ENCODE measurements at regions not wholly inside any gene's neighbourhood (a gene's known extent, or its start where the extent isn't known, plus 50 kb on each side); places are given as distances from the start of the nearest gene placed in this dataset.

DNA sequence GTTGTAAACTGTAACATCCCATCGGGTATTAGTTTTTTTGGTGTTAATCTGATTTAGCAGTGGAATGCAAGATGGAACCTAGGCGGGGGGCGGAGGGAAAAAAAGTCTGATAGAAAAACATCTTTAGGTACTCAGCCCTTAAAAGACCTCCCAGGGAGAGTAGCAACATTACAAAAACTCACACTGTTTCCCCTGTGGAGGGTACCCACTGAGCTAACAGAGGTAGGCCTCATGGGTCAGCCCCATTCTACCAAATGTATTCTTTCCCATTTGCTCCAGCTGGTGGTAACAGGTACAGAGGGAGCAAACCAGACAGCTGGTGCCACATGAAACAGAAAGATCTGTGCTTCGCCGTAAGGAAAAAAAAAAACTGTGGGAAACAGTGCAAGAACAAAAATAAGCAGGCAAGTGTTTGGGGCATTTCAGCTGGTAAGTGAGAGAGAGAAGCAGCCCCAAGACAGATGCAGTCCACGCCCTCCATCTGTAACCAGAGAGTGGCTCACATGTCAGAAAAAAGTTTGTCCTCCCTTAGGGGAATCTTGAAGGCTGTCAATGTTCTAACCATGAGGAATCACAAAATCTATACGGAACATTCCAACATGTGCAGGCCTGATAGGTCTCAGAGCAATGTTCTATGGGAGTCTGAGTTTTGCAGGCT lies 65.3 kb downstream of the HOXA1 start:
- TF ChIP-seq, protein P1, sequence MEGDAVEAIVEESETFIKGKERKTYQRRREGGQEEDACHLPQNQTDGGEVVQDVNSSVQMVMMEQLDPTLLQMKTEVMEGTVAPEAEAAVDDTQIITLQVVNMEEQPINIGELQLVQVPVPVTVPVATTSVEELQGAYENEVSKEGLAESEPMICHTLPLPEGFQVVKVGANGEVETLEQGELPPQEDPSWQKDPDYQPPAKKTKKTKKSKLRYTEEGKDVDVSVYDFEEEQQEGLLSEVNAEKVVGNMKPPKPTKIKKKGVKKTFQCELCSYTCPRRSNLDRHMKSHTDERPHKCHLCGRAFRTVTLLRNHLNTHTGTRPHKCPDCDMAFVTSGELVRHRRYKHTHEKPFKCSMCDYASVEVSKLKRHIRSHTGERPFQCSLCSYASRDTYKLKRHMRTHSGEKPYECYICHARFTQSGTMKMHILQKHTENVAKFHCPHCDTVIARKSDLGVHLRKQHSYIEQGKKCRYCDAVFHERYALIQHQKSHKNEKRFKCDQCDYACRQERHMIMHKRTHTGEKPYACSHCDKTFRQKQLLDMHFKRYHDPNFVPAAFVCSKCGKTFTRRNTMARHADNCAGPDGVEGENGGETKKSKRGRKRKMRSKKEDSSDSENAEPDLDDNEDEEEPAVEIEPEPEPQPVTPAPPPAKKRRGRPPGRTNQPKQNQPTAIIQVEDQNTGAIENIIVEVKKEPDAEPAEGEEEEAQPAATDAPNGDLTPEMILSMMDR (optimal IDR thresholded peaks at IDR 0.05 in 1 of 3, IDR thresholded peaks at IDR 0.05 in 1 of 3, conservative IDR thresholded peaks at IDR 0.05 in 1 of 3; ENCODE audit: extremely low read depth in 1 of 3, insufficient read depth in 2 of 3, low read length in 3 of 3): no peak
- no peak for TF ChIP-seq EZH2 (IDR thresholded peaks at IDR 0.05; ENCODE audit: low read length)
- no peak overlapping the region for H3K4me3 ChIP-seq (ENCODE audit: control insufficient read depth in 2 of 3, extremely low read depth in 1 of 3, insufficient read depth in 2 of 3, low read depth in 1 of 3, low read length in 3 of 3)
- H2AFZ ChIP-seq (ENCODE audit: control insufficient read depth, low read length): peak overlapping the region; percentile 65
- no peak overlapping the region for H3K4me2 ChIP-seq (ENCODE audit: control insufficient read depth, extremely low read depth, insufficient read depth, low read depth, low read length)
- H3K9ac ChIP-seq (ENCODE audit: control insufficient read depth, extremely low read depth, insufficient read depth, low read length): no peak overlapping the region
- H4K20me1 ChIP-seq (ENCODE audit: control insufficient read depth, extremely low read depth, insufficient read depth, low read length): no peaks in the 10 kb centered on the region
- FAIRE-seq: peak; percentile 49
- no peak overlapping the region for H3K27ac ChIP-seq (ENCODE audit: control insufficient read depth, insufficient read depth, low read length)
- no peaks in the 10 kb centered on the region for H3K9me3 ChIP-seq (ENCODE audit: control insufficient read depth, low read depth, low read length)
- DNase-seq (ENCODE audit: low read depth, low spot score): no peak
- H3K4me1 ChIP-seq (ENCODE audit: control insufficient read depth, extremely low read depth, insufficient read depth, low read length): peaks cover 21% of the 10 kb centered on the region
- H3K36me3 ChIP-seq (ENCODE audit: control insufficient read depth in 2 of 2, extremely low read depth in 1 of 2, insufficient read depth in 2 of 2, low read length in 2 of 2): no peaks in the 10 kb centered on the region
- H3K9me1 ChIP-seq (ENCODE audit: control insufficient read depth, extremely low read depth, insufficient read depth, low read length): no peaks in the 10 kb centered on the region
- no peaks in the 10 kb centered on the region for H3K79me2 ChIP-seq (ENCODE audit: control insufficient read depth, insufficient read depth, low read length)
- H3K27me3 ChIP-seq (ENCODE audit: control insufficient read depth, extremely low read depth, insufficient read depth, low read length): no peaks in the 10 kb centered on the region
- dilution Hi-C loops (cut with MboI; ENCODE audit: extremely low pct_ligation_motif_present, low sequenced_read_pairs): no loop called here

DNA sequence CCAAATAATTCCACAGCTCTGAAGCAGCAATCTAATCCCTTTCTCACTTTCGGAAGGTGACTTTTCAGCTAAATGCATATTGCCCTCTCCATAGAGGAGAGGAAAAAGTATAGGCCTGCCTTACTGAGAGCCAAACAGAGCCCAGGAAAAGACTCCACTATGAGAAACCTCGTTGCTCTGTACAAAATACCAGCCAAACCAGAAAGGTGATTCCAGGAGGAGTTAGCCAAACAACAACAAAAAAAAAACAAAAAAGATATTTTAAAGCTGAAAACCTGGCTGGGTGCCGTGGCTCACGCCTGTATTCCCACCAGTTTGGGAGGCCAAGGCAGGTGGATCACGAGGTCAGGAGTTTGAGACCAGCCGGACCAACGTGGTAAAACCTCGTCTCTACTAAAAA lies 70.5 kb downstream of the HOXA1 start:
- H3K27ac ChIP-seq (ENCODE audit: control insufficient read depth, insufficient read depth, low read length): no peak overlapping the region
- no peak overlapping the region for H3K9ac ChIP-seq (ENCODE audit: control insufficient read depth, extremely low read depth, insufficient read depth, low read length)
- no peaks in the 10 kb centered on the region for H3K9me1 ChIP-seq (ENCODE audit: control insufficient read depth, extremely low read depth, insufficient read depth, low read length)
- no peak for DNase-seq (ENCODE audit: low read depth, low spot score)
- H2AFZ ChIP-seq (ENCODE audit: control insufficient read depth, low read length): peak overlapping the region; percentile 2
- H3K4me2 ChIP-seq (ENCODE audit: control insufficient read depth, extremely low read depth, insufficient read depth, low read depth, low read length): no peak overlapping the region
- H3K36me3 ChIP-seq (ENCODE audit: control insufficient read depth in 2 of 2, extremely low read depth in 1 of 2, insufficient read depth in 2 of 2, low read length in 2 of 2): no peaks in the 10 kb centered on the region
- H3K4me3 ChIP-seq (ENCODE audit: control insufficient read depth in 2 of 3, extremely low read depth in 1 of 3, insufficient read depth in 2 of 3, low read depth in 1 of 3, low read length in 3 of 3): no peak overlapping the region
- FAIRE-seq: no peak
- dilution Hi-C loops (cut with MboI; ENCODE audit: extremely low pct_ligation_motif_present, low sequenced_read_pairs): no loop called here
- no peaks in the 10 kb centered on the region for H4K20me1 ChIP-seq (ENCODE audit: control insufficient read depth, extremely low read depth, insufficient read depth, low read length)
- no peaks in the 10 kb centered on the region for H3K4me1 ChIP-seq (ENCODE audit: control insufficient read depth, extremely low read depth, insufficient read depth, low read length)
- no peaks in the 10 kb centered on the region for H3K9me3 ChIP-seq (ENCODE audit: control insufficient read depth, low read depth, low read length)
- H3K79me2 ChIP-seq (ENCODE audit: control insufficient read depth, insufficient read depth, low read length): no peaks in the 10 kb centered on the region
- no peak for TF ChIP-seq EZH2 (IDR thresholded peaks at IDR 0.05; ENCODE audit: low read length)
- TF ChIP-seq, protein P1 (optimal IDR thresholded peaks at IDR 0.05 in 1 of 3, IDR thresholded peaks at IDR 0.05 in 1 of 3, conservative IDR thresholded peaks at IDR 0.05 in 1 of 3; ENCODE audit: extremely low read depth in 1 of 3, insufficient read depth in 2 of 3, low read length in 3 of 3): no peak
- no peaks in the 10 kb centered on the region for H3K27me3 ChIP-seq (ENCODE audit: control insufficient read depth, extremely low read depth, insufficient read depth, low read length)
